ENCODE measurements at regions not wholly inside any gene's neighbourhood (a gene's known extent, or its start where the extent isn't known, plus 50 kb on each side); places are given as distances from the start of the nearest gene placed in this dataset.

- TF ChIP-seq EZH2 (IDR thresholded peaks at IDR 0.05; ENCODE audit: low read length) (no peak), CTCF (optimal IDR thresholded peaks at IDR 0.05 in 1 of 3, IDR thresholded peaks at IDR 0.05 in 1 of 3, conservative IDR thresholded peaks at IDR 0.05 in 1 of 3; ENCODE audit: extremely low read depth in 1 of 3, insufficient read depth in 2 of 3, low read length in 3 of 3) (no peak)
Measured at GRCh38 chr1:60137406-60137805, 63.8 kb upstream of the C1orf87 start.

All from keratinocyte (primary cell).